HG03097 (cell line): ENCODE measurements at regions not wholly inside any gene's neighbourhood (a gene's known extent, or its start where the extent isn't known, plus 50 kb on each side); places are given as distances from the start of the nearest gene placed in this dataset.

Experiments
- ATAC-seq: cut with Tn5 transposase; IDR thresholded peaks from one replicate; pipeline ENCODE4 v1.9.1; 2021; ENCODE audit not compliant: unreplicated experiment, low FRiP score

GRCh38 chr5:40416098-40416497 lies 263.6 kb upstream of the PTGER4 start:
- no peak for ATAC-seq

- no peak for ATAC-seq
Measured at GRCh38 chr5:40414922-40415321, 264.8 kb upstream of the PTGER4 start.

GRCh38 chr5:40413743-40414142 lies 266.0 kb upstream of the PTGER4 start:
- ATAC-seq, result no peak

- no peak for ATAC-seq
Measured at GRCh38 chr5:40412771-40413170, 266.9 kb upstream of the PTGER4 start.

- ATAC-seq, result no peak
Measured at GRCh38 chr5:40410964-40411635, 268.6 kb upstream of the PTGER4 start.

- no peak for ATAC-seq
Measured at GRCh38 chr5:40410231-40410861, 269.4 kb upstream of the PTGER4 start.

GRCh38 chr5:40409601-40410000 lies 270.1 kb upstream of the PTGER4 start:
- no peak for ATAC-seq

GRCh38 chr5:40406741-40407211 lies 272.9 kb upstream of the PTGER4 start:
- no peak for ATAC-seq

GRCh38 chr5:40405996-40406740 lies 273.5 kb upstream of the PTGER4 start:
- no peak for ATAC-seq

- no peak for ATAC-seq
Measured at GRCh38 chr5:40405230-40405629, 274.5 kb upstream of the PTGER4 start.

- peak; percentile 55 for ATAC-seq
Measured at GRCh38 chr5:40404613-40405012, 275.1 kb upstream of the PTGER4 start.

GRCh38 chr5:40402007-40402364 lies 277.7 kb upstream of the PTGER4 start:
- ATAC-seq, result no peak

- ATAC-seq, result peak; percentile 72
Measured at GRCh38 chr5:40401284-40402006, 278.3 kb upstream of the PTGER4 start.

GRCh38 chr5:40400245-40400644 lies 279.5 kb upstream of the PTGER4 start:
- ATAC-seq, result no peak

- ATAC-seq, result no peak
Measured at GRCh38 chr5:40399349-40399748, 280.4 kb upstream of the PTGER4 start.

GRCh38 chr5:40397976-40398375 lies 281.7 kb upstream of the PTGER4 start:
- ATAC-seq, result no peak

GRCh38 chr5:40397091-40397490 lies 282.6 kb upstream of the PTGER4 start:
- no peak for ATAC-seq

GRCh38 chr5:40396317-40396716 lies 283.4 kb upstream of the PTGER4 start:
- no peak for ATAC-seq

GRCh38 chr5:40395251-40395650 lies 284.5 kb upstream of the PTGER4 start:
- ATAC-seq, result no peak

- ATAC-seq, result no peak
Measured at GRCh38 chr5:40394698-40395097, 285.0 kb upstream of the PTGER4 start.

GRCh38 chr5:40391642-40392041 lies 288.1 kb upstream of the PTGER4 start:
- ATAC-seq, result no peak
